Hepatic stellate cell (primary cell): ENCODE measurements at regions not wholly inside any gene's neighbourhood (a gene's known extent, or its start where the extent isn't known, plus 50 kb on each side); places are given as distances from the start of the nearest gene placed in this dataset.
A peak's percentile ranks its signal among the peaks of the same experiment; 100 is the strongest.

Experiments used
- DNase-seq: peaks from one replicate; pipeline ENCODE4 v3.0.0; 2011; ENCODE audit warnings: low spot score

GRCh38 chr12:102781117-102781516 is 135.9 kb downstream of the PAH start:
- DNase-seq = no peak

GRCh38 chr12:102776041-102776440 is 141.0 kb downstream of the PAH start:
- DNase-seq = no peak

- DNase-seq = peak; percentile 18
These were observed 147.6 kb downstream of the PAH start for GRCh38 chr12:102769323-102769916.

GRCh38 chr12:102766961-102767360 is 150.1 kb downstream of the PAH start:
- DNase-seq = no peak

GRCh38 chr12:102765736-102766135 is 151.3 kb downstream of the PAH start:
- DNase-seq = no peak

GRCh38 chr12:102763471-102763870 is 153.6 kb downstream of the PAH start:
- DNase-seq = no peak

- no peak for DNase-seq
These were observed 154.0 kb downstream of the PAH start for GRCh38 chr12:102763061-102763460.

- no peak for DNase-seq
These were observed 156.7 kb downstream of the PAH start for GRCh38 chr12:102760322-102760721.

GRCh38 chr12:102759466-102759865 is 157.6 kb downstream of the PAH start:
- DNase-seq = no peak

- DNase-seq = no peak
These were observed 159.2 kb downstream of the PAH start for GRCh38 chr12:102757882-102758226.

GRCh38 chr12:102757154-102757881 is 159.7 kb downstream of the PAH start:
- DNase-seq = no peak

- no peak for DNase-seq
These were observed 160.5 kb downstream of the PAH start for GRCh38 chr12:102756530-102756929.

- no peak for DNase-seq
These were observed 161.8 kb downstream of the PAH start for GRCh38 chr12:102755266-102755665.

GRCh38 chr12:102753802-102754201 is 163.2 kb downstream of the PAH start:
- DNase-seq = no peak

- DNase-seq = no peak
These were observed 168.3 kb downstream of the PAH start for GRCh38 chr12:102748704-102749103.

GRCh38 chr12:102746963-102747362 is 170.1 kb downstream of the PAH start:
- no peak for DNase-seq

- DNase-seq = no peak
These were observed 171.0 kb downstream of the PAH start for GRCh38 chr12:102745971-102746600.

- DNase-seq = no peak
These were observed 175.8 kb downstream of the PAH start for GRCh38 chr12:102741196-102741595.

- DNase-seq = no peak
These were observed 176.7 kb downstream of the PAH start for GRCh38 chr12:102740141-102740955.

GRCh38 chr12:102736328-102736727 is 180.7 kb downstream of the PAH start:
- no peak for DNase-seq

- DNase-seq = no peak
These were observed 181.9 kb downstream of the PAH start for GRCh38 chr12:102735104-102735503.

GRCh38 chr12:102730996-102731395 is 186.0 kb downstream of the PAH start:
- DNase-seq = no peak
